ENCODE measurements at regions not wholly inside any gene's neighbourhood (a gene's known extent, or its start where the extent isn't known, plus 50 kb on each side); places are given as distances from the start of the nearest gene placed in this dataset.

DNA sequence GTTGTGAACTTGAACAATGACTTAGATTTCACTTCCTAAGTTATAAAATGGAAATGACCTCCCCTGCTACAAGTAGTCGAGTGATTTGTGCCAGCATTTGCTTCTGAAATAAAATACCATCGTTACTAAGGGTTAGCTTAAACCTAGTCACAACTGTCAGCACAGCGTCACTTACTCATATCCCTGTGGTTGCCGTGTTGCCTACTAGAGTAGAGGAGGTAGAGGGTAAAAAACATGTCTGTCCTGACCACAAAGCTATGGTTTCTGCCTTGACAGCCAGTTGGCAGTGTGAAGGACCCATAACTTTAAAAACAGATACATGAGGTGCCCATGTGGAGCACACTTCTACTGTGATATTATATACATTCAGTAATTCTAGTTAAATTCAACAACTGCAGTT, 234.2 kb upstream of the RGS6 start:
- no peak for TF ChIP-seq POLR2AphosphoS5 (IDR thresholded peaks at IDR 0.05; ENCODE audit: low read depth, low read length)
- TF ChIP-seq, protein P1, sequence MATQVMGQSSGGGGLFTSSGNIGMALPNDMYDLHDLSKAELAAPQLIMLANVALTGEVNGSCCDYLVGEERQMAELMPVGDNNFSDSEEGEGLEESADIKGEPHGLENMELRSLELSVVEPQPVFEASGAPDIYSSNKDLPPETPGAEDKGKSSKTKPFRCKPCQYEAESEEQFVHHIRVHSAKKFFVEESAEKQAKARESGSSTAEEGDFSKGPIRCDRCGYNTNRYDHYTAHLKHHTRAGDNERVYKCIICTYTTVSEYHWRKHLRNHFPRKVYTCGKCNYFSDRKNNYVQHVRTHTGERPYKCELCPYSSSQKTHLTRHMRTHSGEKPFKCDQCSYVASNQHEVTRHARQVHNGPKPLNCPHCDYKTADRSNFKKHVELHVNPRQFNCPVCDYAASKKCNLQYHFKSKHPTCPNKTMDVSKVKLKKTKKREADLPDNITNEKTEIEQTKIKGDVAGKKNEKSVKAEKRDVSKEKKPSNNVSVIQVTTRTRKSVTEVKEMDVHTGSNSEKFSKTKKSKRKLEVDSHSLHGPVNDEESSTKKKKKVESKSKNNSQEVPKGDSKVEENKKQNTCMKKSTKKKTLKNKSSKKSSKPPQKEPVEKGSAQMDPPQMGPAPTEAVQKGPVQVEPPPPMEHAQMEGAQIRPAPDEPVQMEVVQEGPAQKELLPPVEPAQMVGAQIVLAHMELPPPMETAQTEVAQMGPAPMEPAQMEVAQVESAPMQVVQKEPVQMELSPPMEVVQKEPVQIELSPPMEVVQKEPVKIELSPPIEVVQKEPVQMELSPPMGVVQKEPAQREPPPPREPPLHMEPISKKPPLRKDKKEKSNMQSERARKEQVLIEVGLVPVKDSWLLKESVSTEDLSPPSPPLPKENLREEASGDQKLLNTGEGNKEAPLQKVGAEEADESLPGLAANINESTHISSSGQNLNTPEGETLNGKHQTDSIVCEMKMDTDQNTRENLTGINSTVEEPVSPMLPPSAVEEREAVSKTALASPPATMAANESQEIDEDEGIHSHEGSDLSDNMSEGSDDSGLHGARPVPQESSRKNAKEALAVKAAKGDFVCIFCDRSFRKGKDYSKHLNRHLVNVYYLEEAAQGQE (IDR thresholded peaks at IDR 0.05; ENCODE audit: insufficient read depth in 1 of 2, low read depth in 2 of 2, low read length in 2 of 2): no peak
- TF ChIP-seq SIN3A (IDR thresholded peaks at IDR 0.05; ENCODE audit: borderline replicate concordance, insufficient read depth, low read length): no peak
